Fibroblast of skin of scalp (primary cell): ENCODE measurements at regions not wholly inside any gene's neighbourhood (a gene's known extent, or its start where the extent isn't known, plus 50 kb on each side); places are given as distances from the start of the nearest gene placed in this dataset.
A peak's percentile ranks its signal among the peaks of the same experiment; 100 is the strongest.
"Not testable (repeated sequence)": the region's sequence is repeated elsewhere in the genome, so short reads cannot be mapped to it uniquely, and the experiment has no call there.

ENCODE experiments used
- DNase-seq: peaks from one replicate; pipeline ENCODE4 v3.0.0-alpha.2; 2013

DNA sequence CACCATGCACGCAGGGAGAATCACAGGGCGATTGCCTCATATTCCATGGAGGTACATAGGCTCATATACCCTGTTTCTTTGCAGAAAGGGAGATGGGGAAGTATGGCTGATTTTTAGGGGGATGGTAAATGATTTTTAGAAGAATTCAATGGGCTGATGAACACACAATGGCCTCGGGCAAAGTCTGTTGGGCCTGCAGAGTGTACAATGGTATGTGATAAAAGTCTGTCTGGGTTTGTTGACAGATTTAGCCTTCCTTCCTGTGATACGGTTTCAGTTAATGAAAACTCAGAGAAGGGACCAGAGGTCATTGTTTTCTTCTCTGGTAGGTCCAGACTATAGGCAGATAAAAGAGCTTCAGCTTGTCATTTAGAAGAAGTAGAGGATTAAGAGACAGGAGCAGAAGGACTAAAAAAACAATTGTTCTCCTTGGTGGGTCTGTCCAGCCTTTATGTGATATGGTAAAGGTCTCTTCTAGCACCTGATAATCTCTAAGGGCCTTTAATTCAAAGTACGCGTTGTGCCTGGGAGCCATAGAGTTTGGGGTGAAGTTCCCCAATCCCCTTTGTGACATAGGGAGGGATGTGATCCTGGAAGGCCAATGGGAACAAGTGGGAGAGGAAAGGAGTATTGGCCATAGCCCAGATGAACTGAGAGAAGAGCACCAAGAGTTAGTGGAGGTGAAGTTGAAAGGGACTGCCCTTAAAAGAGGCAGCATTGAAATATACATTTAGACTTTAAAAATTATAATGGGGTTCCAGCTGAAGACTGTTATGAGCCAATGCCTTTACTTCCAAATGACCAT is 107.5 kb upstream of the SERPINE2 start:
- no peak for DNase-seq

DNA sequence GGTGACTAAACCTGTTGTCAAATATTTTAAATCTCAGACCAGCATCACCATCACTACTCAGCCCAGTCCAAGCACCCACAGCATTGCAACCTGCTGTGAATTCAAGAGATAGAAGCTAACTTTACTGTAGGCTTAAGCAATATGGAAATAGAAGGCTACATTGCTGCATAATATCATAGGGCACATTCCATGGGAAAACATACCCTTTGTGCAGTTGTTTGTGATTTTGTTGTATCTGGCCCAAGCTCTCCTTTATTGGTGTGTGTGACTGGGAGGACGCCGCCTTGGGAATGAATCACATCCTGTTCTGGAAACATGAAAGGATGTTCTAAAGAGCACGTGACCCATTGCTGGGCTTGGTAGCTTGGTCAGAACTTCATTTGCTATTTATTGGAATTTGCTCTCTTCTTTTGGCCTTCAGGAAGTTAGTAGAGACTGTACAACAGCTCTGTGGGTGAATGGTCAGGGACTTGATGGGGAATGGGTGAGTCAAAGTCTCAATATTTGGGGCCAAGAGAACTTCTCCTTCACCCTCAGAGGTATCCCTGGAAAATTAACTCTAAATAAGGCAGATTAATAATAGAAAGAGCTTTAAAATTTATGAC is 106.8 kb upstream of the SERPINE2 start:
- peak; percentile 84 for DNase-seq

DNA sequence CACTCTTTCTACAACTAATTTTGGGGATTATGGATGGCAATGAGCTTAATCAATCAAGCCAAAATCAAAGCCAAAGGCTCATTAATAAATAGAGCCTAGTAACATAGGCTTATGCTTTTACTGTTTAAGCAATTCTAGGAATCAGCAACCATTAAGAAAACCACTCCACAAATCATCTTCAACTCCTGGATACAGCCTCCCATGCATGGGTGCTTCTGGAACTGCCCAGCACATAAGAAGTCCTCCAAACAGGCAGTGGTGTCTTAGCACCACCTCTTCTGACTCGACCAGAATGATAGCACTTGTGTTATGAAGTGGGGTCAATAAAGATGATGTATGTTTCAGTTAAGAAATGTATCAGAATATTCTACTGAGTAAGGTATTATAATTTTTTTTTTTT is 104.4 kb upstream of the SERPINE2 start:
- no peak for DNase-seq

DNA sequence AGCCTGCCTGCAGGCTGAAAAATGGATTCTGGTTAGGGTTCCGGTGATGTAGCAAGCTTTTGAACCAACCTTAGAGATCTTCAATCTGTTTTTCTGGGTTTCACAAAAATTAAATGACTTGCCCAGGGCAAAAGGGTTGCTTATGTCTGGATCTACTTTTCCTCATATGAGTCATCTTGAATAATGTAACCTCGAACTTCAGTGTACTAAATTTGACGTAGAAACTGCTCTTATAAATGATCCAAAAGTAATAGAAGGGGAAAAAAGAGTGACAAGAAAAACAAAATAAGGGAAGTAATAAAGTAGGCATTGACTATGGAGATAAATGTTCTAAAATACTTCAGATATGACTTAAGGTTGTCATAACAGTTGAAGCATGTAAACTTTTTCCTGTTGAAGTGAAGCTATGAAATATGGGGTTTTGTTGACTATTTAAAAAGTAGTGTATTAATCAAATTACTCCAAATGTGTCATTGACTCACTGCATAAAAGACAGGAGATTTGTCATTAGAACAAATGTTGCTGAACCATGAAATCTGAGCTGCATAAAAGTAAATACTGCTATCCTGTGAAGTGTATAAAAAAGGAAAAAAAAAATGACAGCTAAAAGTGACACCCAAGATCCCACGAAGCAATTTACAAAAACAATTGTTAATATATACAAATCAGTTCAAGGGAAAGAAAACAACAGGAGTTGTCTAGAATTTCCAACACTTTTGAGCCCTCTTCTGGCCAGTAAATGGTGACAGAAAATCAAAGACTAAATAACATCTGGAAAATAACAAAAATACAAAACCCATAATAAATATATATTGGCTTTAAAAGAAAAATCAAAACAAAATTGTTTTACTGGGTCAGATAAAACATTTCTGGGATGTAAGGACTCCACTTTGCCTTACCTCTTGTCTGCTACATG is 103.6 kb upstream of the SERPINE2 start:
- peak; percentile 57 for DNase-seq

DNA sequence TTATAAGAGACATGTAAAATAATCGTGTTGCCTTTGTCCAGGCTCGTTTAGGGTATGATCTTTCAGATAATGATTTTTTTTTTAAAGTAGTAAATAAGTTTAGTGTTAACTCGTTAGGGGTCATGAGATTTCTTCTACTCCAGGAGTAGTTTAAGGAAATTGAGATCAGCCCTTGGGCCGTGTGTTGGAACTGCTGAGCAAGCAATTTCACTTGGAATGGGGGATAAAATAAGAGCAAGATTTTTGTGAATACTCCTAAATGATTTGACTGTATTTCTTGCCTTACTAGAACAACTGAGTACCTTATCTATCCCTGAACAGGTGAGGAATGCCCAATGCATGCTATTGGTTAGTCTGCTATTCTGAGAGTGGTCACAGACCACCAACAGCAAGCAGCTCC is 102.2 kb upstream of the SERPINE2 start:
- no peak for DNase-seq

DNA sequence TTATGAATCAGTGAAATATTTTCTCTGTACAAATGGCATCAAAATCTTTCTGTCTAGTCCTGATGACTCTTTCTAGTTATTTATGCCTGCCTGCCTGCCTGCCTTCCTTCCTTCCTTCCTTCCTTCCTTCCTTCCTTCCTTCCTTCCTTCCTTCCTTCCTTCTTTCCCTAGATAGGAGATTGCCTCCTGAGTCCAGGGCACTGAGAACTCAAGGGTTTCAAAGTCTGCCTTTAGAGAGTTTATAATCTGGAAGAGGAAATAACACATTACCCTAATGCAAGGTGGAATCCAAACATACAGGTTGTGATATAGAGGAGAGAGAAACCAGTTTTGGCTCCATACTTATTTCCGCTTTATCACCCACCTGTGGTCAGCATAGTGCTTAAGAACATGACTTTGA is 98.1 kb upstream of the SERPINE2 start:
- no peak for DNase-seq

DNA sequence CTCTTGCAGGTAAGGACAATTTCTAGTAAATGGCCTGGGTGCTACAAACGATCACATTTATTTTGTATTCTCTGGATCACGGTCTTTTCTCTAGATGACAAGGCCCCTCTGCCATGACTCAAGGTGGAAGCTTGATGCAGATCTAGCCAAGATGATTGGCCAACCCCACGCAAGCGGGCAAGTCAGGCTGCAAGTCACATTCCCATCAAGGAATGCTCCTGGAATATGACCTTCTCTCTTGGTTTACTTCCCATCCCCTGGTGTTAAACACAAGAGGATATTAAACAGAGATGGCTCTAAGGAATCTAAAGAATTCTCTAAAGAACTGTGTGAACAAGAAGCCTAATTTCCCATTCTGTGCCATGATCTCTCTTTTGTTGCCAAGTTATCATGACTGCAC is 97.3 kb upstream of the SERPINE2 start:
- DNase-seq: peak; percentile 72

DNA sequence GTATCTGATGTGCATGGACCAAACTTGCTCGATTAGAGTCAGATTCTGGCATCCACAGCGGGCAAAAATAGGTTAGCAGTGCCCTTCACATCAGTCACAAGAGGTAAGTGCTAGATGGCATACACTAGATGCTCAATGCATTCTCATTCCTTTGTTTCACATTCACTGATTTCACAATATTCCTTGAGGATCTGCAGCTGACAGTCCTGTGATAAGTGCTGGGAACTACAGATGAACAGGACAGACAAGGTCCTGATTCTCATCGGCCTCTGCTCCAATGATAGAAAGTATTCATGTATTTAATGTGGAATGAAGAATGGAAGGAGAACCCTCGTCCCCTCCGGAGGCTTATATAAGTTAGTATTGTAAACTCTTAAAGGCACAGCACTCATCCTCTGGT is 96.8 kb upstream of the SERPINE2 start:
- DNase-seq: no peak

DNA sequence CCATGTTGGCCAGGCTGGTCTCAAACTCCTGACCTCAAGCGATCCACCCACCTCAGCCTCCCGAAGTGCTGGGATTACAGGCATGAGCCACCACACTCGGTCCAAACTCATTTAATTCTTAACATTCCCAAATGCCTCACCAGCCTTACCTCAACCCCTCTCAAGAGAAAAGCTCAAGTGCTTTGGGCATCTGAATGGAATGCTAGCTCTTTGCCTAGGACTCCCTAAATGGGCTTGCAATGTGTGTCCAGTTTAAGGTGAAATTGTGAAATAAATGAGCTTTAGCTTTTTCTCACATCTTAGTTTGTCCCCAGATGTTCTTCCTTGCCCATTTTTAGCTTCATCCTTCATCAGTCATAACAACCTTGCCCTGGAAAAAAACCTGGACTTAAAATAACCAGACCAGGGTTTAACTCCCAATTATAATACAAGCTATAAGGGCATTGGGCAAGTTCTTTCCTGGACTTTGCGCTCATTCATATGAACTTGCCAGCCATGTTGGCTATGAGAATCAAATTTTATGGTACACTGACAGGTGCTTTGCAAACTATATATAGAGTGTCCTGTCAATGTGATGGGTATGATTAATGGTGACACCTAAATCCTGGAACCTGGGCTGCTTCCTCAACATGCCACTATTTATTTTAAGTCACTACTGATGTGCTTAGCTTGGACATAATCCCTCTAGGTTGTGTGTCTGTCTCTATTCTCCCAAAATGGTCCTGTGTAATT is 95.1 kb upstream of the SERPINE2 start:
- DNase-seq: peak; percentile 37

DNA sequence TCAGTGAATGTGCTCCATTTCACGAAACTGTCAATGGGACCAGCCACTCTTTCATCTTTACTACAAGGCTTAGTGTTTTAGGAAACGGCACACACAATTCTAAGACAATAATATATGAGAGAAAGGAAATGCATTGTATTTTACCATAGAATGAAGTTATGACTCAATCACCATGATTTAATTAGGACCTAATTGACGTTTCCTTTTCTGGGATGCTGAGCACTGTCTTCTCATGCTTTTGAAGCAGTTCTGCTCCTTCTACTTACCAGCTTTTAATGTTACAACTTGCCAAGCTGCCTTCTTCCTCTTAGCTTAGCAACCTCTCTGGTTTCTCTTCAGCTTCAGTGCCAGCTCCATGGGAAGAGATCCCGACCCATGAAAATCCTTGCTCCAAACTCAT is 94.3 kb upstream of the SERPINE2 start:
- no peak for DNase-seq

DNA sequence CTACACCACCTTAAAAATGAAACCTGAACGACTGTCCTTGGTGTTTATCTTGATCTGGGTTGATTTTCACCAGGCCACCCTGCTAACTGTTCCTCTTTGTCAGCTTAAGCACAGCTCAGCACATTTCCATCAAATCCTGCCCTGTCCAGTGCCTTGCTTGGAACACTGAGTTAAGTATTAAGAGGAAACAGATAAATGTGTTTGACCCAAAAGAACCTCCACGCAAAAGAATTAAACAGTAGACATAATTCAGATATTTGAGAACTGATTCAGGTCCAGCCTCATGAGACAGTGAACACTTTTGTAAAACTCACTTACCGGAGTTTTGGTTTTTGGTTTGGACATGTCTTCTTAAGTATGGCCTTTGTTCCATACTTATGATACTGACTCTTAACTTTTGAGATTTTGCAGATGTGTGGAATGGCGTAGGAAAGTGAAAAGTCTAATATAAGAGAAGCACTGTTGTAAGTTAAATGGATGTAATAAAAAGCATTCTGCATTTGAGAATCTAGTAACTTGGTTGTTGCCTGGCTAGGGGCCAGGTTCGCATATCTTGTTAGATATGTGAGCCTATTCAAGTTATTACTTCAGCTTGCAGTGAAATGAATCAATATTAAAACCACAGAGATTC is 88.9 kb upstream of the SERPINE2 start:
- DNase-seq: peak; percentile 56

DNA sequence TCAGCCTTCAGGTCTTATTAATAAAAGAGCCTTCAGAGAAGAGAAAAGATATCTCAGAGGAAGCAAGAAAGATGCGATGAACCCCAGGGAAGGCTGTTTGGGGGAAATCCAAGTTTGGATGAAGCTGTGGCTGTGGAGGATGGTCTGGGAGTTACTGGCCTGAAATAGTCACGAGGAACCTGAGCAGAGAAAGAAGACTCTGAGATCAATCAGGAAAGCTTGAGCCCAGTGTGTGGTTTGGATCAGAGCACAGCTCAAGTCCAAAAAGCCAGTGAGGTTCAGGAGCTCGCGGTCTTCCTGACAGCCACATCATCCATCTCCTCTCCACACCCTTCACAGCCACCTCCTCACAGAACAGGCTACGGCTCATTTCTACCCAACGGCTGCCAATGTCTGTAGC is 87.4 kb upstream of the SERPINE2 start:
- no peak for DNase-seq

DNA sequence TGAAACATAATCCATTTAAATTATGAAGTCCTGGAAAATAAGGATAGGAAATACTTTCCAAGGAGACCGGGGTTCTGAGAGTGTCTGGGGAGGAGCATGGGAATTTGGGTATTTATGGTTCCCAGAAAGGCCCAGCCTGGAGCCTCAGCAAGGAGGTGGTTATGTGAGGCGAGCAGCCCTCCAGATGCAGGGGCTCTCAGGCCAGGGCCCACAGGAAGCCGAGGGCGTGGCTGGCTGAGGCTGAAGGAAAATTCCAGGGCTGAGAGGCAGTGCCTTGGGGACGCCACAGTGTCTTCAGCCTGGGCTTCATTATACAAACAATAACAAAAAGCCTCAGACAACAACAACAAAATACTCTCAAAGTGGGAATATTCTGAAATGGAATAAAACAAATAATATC is 86.9 kb upstream of the SERPINE2 start:
- no peak for DNase-seq

DNA sequence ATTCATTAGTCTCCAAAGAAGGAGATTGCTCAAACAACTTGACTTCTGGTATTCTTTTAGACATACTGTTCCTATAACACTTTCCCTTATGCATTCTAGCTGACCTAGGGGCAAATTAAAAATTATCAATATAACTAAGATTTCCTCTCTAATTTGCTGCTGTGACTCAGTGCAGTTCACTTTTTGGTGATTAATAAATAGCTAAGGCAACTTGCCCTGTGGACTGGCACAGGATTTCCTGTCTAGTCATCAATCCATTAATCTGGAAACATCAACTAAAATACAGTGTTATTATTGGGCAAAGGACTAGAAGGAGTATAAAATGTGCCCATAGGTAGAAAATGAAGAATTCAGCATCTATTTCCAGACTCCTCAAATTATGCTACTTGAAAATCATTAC is 83.5 kb upstream of the SERPINE2 start:
- no peak for DNase-seq

DNA sequence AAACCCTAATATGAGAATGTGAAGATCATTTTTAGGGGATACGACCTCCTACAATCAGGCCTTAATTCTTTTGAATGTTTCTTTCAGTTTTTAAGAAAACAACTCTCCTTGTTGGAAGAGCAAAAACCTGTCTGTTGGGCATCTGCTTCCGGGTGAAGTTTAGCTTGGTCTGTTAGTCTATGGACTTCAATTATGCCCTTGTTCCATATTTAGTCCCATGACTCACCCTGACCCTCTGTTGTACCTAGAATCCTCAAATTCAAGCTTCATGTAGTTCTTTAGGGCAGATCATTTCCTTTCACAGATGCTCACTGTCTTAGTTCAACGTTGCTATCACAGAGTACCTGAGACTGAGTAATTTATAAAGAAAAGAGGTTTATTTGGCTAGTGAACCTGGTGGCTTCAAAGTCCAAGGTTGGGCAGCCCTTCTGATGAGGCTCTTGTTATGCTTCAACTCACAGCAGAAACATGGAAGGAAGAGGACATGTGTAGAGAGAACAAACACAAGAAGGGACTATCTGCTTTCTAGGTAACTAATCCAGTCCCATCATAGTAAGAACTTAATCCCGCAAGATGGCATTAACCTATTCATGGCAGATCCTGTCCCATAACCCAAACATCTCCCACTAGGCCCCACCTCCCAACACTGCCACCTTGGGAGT is 82.5 kb upstream of the SERPINE2 start:
- DNase-seq: no peak

DNA sequence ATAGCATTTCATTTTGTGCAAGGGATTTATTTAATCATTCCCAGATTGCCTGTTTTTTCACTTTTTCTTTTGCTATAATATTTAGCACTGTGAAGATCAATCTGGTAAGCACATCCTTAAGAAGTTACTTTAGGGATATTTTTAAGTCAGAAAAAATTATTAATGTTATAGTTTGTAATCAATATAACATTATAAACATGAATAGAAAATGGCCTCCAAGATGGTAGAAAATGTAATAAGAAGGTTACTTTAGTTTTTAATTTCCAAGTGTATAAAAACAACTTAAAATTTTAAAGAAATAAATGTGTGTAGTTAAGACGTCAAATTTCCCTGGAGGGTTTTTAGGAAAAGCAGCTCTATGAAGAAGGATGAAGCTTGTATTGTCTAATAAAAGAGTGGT is 81.9 kb upstream of the SERPINE2 start:
- no peak for DNase-seq

DNA sequence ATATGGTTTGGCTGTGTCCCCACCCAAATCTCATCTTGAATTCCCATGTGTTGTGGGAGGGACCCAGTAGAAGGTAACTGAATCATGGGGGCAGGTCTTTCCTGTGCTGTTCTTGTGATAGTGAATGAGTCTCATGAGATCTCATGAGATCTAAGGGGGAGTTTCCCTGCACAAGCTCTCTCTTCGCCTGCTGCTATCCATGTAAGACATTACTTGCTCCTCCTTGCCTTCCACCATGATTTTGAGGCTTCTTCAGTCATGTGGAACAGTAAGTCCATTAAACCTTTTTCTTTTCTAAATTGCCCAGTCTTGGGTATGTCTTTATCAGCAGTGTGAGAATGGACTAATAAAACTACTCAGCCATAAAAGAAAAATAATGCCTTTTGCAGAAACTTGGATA is 80.8 kb upstream of the SERPINE2 start:
- not testable (repeated sequence) for DNase-seq

DNA sequence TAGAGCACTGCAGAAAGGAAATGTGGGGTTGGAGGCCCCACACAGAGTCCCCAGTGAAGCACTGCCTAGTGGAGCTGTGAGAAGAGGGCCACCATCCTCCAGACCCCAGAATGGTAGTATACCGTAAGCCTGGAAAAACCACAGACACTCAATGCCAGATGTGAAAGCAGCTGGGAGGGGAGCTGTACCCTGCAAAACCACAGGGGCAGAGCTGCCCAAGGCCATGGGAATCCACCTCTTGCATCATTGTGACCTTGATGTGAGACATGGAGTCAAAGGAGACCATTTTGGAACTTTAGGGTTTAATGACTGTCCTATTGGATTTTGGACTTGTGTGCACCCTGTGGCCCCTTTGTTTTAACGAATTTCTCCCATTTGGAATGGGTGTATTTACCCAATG is 75.3 kb upstream of the SERPINE2 start:
- DNase-seq: no peak

DNA sequence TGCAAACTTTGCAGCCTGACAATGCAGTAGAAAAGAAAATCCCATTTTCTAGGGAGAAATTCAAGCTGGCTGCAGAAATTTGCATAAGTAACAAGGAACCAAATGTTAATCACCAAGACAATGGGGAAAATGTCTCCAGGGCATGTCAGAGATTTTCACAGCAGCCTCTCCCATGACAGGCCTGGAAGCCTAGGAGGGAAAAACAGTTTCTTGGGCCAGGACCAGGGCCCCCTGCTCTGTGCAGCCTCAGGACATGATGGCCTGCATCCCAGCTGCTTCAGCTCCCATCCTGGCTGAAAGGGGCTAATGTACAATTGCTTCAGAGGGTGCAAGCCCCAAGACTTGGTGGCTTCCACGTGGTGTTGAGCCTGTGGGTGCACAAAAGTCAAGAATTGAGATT is 74.8 kb upstream of the SERPINE2 start:
- not testable (repeated sequence) for DNase-seq

DNA sequence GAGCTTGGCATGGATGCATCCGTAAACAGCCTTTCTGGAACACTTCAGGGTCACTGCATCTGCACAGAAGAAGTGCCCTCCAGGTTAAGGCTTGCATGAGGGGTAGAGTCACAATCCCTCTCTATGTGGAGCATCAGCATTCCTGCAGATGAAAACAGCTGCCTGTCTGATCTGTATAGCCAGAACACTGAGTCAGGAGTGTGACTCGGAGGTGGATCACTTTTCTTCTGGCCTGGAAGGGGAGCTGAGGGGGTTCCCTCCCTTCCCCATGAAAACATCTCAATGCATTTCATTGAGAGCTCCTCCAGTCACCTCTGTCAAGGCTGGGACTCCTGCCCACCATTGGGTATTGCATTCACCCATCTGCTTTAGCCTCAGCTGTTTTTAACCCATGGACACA is 72.5 kb upstream of the SERPINE2 start:
- peak; percentile 59 for DNase-seq

DNA sequence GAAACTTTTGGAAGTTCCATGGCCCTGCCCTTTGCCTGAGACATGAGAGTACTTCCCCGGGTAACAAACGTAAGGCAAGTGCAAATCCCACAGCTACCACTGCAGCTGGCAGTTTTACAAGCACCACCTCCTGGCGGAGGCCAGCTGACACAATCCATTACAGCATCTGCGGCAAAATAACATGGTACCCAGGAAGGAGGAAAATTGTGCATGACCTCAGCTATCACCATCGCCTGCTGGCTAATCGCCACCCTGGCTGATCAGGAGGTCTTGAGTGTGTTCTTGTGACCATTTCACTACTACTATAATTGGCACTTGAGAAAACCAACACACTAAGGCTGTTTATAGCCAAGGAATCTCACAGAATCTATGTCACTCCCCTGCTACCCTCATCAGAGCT is 71.7 kb upstream of the SERPINE2 start:
- DNase-seq: no peak

DNA sequence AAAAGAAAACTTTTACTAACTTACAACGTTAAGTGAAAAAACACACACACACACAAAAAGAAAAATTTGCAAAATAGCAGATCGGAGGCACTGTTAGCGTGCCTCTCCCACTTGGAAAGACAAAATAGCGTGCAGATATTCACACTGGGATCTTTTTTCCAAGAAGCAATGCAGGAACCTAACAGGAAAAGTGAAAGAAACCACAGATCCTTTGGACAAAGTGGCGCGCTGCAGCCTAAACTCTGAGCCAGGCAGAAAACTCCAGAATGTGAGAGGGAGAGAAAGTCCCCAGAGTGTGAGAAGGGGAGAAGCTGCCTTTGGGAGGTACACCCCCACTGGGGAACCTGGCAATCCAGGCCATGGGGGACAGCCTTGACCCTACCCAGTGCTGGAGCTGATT is 70.7 kb upstream of the SERPINE2 start:
- no peak for DNase-seq
